ENCODE measurements at regions not wholly inside any gene's neighbourhood (a gene's known extent, or its start where the extent isn't known, plus 50 kb on each side); places are given as distances from the start of the nearest gene placed in this dataset.

DNA sequence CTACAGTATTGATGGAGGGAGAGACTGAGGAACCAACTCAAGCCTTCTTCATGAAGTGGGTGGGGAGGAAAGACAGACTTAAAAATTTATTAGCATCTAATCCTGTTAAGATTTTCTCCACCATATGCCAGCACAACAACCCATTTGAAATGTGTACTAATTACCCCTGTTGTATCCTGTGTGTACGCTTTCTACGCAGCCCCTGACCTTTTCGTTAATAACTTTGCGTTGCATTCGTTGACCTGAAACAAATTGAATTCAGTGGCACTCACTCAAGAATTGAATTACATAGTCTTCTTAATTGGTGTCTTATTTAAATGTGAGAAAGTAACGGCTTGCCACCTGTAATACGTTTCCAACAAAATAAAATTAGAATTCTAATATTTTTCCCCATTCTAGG is 113.9 kb downstream of the LINC00237 start:
- intact Hi-C loops (cut with micrococcal nuclease): no loop called here
- DNase-seq (ENCODE audit: unreplicated experiment): no peak
- Mint-ChIP-seq H3K36me3 (ENCODE audit: insufficient read depth, unreplicated experiment) (no peaks in the 10 kb centered on the region), H3K9me3 (ENCODE audit: unreplicated experiment) (no peaks in the 10 kb centered on the region), H3K4me1 (ENCODE audit: insufficient read depth, unreplicated experiment) (no peaks in the 10 kb centered on the region), H3K27ac (ENCODE audit: low read depth, unreplicated experiment) (no peak overlapping the region), H3K4me3 (ENCODE audit: unreplicated experiment) (no peak overlapping the region), H3K27me3 (ENCODE audit: insufficient read depth, unreplicated experiment) (peaks cover 74% of the 10 kb centered on the region)
- ChIA-PET CTCF (no interaction called here), POLR2A (no interaction called here)
- BruUV-seq (replicated peaks): no TSS peak
- TF ChIP-seq, protein P1, sequence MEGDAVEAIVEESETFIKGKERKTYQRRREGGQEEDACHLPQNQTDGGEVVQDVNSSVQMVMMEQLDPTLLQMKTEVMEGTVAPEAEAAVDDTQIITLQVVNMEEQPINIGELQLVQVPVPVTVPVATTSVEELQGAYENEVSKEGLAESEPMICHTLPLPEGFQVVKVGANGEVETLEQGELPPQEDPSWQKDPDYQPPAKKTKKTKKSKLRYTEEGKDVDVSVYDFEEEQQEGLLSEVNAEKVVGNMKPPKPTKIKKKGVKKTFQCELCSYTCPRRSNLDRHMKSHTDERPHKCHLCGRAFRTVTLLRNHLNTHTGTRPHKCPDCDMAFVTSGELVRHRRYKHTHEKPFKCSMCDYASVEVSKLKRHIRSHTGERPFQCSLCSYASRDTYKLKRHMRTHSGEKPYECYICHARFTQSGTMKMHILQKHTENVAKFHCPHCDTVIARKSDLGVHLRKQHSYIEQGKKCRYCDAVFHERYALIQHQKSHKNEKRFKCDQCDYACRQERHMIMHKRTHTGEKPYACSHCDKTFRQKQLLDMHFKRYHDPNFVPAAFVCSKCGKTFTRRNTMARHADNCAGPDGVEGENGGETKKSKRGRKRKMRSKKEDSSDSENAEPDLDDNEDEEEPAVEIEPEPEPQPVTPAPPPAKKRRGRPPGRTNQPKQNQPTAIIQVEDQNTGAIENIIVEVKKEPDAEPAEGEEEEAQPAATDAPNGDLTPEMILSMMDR (IDR thresholded peaks at IDR 0.05; ENCODE audit: unreplicated experiment): no peak

DNA sequence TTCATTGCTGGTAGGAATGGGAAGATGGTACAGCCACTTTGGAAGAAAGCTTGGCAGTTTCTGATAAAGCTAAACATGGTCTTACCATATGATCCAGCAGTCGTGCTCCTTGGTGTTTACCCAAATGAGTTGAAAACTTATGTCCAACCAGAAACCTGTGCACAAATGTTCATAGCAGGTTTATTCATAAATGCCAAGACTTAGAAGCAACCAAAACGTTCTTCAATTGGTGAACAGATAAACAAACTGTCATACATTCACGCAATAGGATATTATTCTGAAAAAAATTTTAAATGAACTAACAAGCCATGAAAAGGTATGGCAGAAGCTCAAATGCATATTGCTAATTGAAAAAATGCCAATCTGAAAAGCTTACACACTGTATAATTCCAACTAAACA is 117.1 kb downstream of the LINC00237 start:
- no peaks in the 10 kb centered on the region for H3K4me1 Mint-ChIP-seq (ENCODE audit: insufficient read depth, unreplicated experiment)
- no peak for DNase-seq (ENCODE audit: unreplicated experiment)
- no peak overlapping the region for H3K4me3 Mint-ChIP-seq (ENCODE audit: unreplicated experiment)
- H3K27ac Mint-ChIP-seq (ENCODE audit: low read depth, unreplicated experiment): no peak overlapping the region
- intact Hi-C loops (cut with micrococcal nuclease): no loop called here
- no peaks in the 10 kb centered on the region for H3K36me3 Mint-ChIP-seq (ENCODE audit: insufficient read depth, unreplicated experiment)
- CTCF ChIA-PET: no interaction called here
- POLR2A ChIA-PET: no interaction called here
- H3K27me3 Mint-ChIP-seq (ENCODE audit: insufficient read depth, unreplicated experiment): peaks cover 48% of the 10 kb centered on the region
- TF ChIP-seq, protein P1 (IDR thresholded peaks at IDR 0.05; ENCODE audit: unreplicated experiment): no peak
- H3K9me3 Mint-ChIP-seq (ENCODE audit: unreplicated experiment): no peaks in the 10 kb centered on the region
- no TSS peak for BruUV-seq (replicated peaks)

DNA sequence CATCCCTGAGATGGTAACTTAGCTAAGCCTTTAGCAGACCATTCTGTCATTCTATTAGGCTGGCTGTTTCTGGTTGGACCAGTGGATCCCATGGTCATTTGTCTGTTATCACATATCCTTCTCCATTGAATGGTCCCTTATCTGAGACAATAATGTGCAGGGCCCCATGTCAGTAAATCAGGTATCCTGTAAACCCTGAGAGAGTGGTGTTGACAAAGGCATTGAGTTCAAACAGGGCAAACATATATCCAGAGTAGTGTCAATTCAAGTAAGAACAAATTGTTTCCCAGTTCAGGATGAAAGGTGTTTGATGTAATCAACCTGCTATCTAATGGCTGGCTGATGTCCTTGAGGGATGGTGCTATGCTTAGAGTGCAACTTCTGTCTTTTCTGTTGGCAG is 126.2 kb downstream of the LINC00237 start:
- Mint-ChIP-seq H3K4me3 (ENCODE audit: unreplicated experiment) (no peak overlapping the region), H3K27ac (ENCODE audit: low read depth, unreplicated experiment) (no peak overlapping the region), H3K4me1 (ENCODE audit: insufficient read depth, unreplicated experiment) (no peaks in the 10 kb centered on the region), H3K27me3 (ENCODE audit: insufficient read depth, unreplicated experiment) (peaks cover under 1% of the 10 kb centered on the region), H3K9me3 (ENCODE audit: unreplicated experiment) (peaks cover 8% of the 10 kb centered on the region), H3K36me3 (ENCODE audit: insufficient read depth, unreplicated experiment) (no peaks in the 10 kb centered on the region)
- intact Hi-C loops (cut with micrococcal nuclease): no loop called here
- TF ChIP-seq, protein P1 (IDR thresholded peaks at IDR 0.05; ENCODE audit: unreplicated experiment): no peak
- POLR2A ChIA-PET: no interaction called here
- DNase-seq (ENCODE audit: unreplicated experiment): no peak
- no TSS peak for BruUV-seq (replicated peaks)
- CTCF ChIA-PET: interaction anchor here (0.6 kb wide), 1 partner anchor 12 kb away, joined by 3 read pairs; no protein-coding TSS in a partner anchor

DNA sequence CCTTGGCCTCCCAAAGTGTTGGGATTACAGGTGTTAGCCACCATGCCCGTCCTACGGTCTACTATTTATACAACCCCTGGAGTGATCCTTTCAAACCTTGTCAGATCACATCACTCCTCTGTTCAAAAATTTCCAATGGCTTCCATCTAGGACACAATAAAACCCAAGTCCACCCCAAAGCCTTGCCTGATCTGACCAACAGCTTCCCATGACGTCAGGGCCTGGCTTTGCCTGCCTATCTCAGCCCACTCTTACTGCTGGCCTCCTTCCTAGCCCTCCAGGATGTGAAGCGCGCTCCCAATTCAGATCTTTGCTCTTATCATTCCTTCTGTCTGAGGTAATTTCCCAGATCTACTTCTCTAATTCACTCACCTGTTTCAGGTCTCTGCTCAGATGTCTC is 128.4 kb downstream of the LINC00237 start:
- Mint-ChIP-seq H3K36me3 (ENCODE audit: insufficient read depth, unreplicated experiment) (no peaks in the 10 kb centered on the region), H3K9me3 (ENCODE audit: unreplicated experiment) (peaks cover 16% of the 10 kb centered on the region), H3K27me3 (ENCODE audit: insufficient read depth, unreplicated experiment) (peaks cover 13% of the 10 kb centered on the region), H3K4me3 (ENCODE audit: unreplicated experiment) (no peak overlapping the region), H3K27ac (ENCODE audit: low read depth, unreplicated experiment) (no peak overlapping the region), H3K4me1 (ENCODE audit: insufficient read depth, unreplicated experiment) (no peaks in the 10 kb centered on the region)
- CTCF ChIA-PET: interaction anchor here (0.6 to 0.8 kb wide), 2 partner anchors 19 to 117 kb away, joined by 3 read pairs; no protein-coding TSS in a partner anchor
- TF ChIP-seq, protein P1 (IDR thresholded peaks at IDR 0.05; ENCODE audit: unreplicated experiment): no peak
- DNase-seq (ENCODE audit: unreplicated experiment): no peak
- POLR2A ChIA-PET: no interaction called here
- intact Hi-C loops (cut with micrococcal nuclease): no loop called here
- no TSS peak for BruUV-seq (replicated peaks)
